ENCODE measurements at regions not wholly inside any gene's neighbourhood (a gene's known extent, or its start where the extent isn't known, plus 50 kb on each side); places are given as distances from the start of the nearest gene placed in this dataset.

GRCh38 chr12:118503476-118503875, 127.1 kb downstream of the SUDS3 start:
- TF ChIP-seq GABPA (IDR thresholded peaks at IDR 0.05; ENCODE audit: low read depth, low read length) (no peak), GABPA (CRISPR knock-in tag; IDR thresholded peaks at IDR 0.05; ENCODE audit: low read depth) (no peak), MTA3 (CRISPR knock-in tag; IDR thresholded peaks at IDR 0.05) (no peak), SNAPC4 (CRISPR knock-in tag; IDR thresholded peaks at IDR 0.05) (no peak), ZNF780A (CRISPR knock-in tag; IDR thresholded peaks at IDR 0.05) (no peak), BCL3 (CRISPR knock-in tag; IDR thresholded peaks at IDR 0.05) (no peak), ZC3H4 (CRISPR knock-in tag; IDR thresholded peaks at IDR 0.05; ENCODE audit: borderline replicate concordance) (no peak), ZNF577 (CRISPR knock-in tag; IDR thresholded peaks at IDR 0.05; ENCODE audit: borderline replicate concordance, low read depth) (no peak)
